Endometrium (tissue), 2 donors: ENCODE measurements at regions not wholly inside any gene's neighbourhood (a gene's known extent, or its start where the extent isn't known, plus 50 kb on each side); places are given as distances from the start of the nearest gene placed in this dataset.
"Not testable (repeated sequence)": the region's sequence is repeated elsewhere in the genome, so short reads cannot be mapped to it uniquely, and the experiment has no call there.

Source experiments
- FAIRE-seq: peaks from 2 replicates; lab custom pipeline; 2012; peaks lifted over from hg19 to GRCh38; lab: Jason Lieb, UNC
- donor health status: control.
- donor health status: control.

DNA sequence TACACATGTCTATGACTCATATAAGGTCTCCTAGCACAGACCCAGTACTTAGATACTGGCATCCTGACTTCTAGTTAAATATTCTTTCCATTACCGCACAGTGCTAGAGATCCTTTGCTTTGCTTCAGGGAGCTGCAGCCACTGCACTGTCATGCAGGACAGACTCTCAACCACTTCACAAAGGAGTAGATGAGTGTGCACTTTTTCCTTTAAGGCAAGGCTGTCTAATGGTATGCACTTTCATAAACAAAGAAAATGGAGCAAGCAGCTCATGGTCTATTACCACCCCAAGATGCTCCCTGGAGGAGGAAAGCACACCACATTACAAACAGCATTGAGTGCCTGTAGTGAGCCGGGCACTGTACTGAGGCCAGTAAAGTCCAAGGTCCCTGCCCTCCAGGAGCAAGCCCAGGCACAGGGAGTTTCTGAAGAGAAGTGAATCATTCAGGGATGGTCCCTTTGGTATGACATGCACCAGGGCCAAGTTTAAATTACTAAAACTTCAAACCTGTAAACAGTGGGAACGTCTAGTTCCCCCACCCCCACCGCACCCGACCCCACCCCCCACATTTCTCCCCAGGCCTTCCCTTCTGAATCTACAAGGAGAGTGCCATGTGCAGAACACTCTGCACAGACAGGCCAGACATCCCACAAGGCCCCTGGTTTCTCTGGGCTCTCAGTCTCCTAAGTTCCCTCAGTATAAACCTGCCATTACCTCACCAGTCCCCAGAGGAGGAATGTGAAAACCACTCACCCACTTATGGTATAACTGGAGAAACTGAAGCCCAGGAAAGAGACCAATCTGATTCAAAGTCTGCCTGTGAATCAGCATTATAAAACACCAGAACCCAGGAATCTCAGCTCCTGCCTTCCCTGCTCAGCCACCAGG is 107.8 kb upstream of the BCL6 start:
- FAIRE-seq = no peak

DNA sequence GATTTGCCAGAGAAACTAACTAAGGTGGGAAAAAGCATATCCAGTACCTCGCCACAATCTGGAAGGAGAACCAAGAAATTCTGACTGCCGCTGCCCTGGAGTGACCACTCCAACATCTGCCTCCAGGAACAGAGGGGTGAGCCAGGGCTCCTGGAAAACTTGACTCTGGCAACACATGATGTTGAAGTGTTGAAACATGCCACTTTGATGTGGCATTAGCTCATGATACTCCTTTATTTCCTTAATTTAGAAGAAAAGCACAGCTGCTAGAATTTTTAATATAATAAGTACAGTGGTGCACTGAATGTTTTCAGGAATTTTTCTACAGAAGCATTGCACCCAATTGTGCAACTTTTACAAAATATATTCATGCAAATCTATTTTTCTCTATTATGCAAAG is 109.9 kb upstream of the BCL6 start:
- no peak for FAIRE-seq

- FAIRE-seq = no peak
These were observed 111.3 kb upstream of the BCL6 start for GRCh38 chr3:187856555-187856954.

GRCh38 chr3:187858041-187858440 is 112.8 kb upstream of the BCL6 start:
- no peak for FAIRE-seq

- no peak for FAIRE-seq
These were observed 113.4 kb upstream of the BCL6 start for GRCh38 chr3:187858711-187859110.

DNA sequence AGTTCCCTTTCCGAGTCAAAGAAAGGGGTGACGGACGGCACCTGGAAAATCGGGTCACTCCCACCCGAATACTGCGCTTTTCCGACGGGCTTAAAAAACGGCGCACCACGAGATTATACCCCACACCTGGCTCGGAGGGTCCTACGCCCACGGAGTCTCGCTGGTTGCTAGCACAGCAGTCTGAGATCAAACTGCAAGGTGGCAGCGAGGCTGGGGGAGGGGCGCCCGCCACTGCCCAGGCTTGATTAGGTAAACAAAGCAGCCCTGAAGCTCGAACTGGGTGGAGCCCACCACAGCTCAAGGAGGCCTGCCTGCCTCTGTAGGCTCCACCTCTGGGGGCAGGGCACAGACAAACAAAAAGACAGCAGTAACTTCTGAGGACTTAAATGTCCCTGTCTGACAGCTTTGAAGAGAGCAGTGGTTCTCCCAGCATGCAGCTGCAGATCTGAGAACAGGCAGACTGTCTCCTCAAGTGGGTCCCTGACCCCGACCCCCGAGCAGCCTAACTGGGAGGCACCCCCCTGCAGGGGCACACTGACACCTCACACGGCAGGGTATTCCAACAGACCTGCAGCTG is 117.5 kb upstream of the BCL6 start:
- FAIRE-seq = not testable (repeated sequence)

- no peak for FAIRE-seq
These were observed 125.3 kb upstream of the BCL6 start for GRCh38 chr3:187870360-187871203.

GRCh38 chr3:187871204-187871591 is 125.9 kb upstream of the BCL6 start:
- no peak for FAIRE-seq

- no peak for FAIRE-seq
These were observed 126.6 kb upstream of the BCL6 start for GRCh38 chr3:187871848-187872247.

DNA sequence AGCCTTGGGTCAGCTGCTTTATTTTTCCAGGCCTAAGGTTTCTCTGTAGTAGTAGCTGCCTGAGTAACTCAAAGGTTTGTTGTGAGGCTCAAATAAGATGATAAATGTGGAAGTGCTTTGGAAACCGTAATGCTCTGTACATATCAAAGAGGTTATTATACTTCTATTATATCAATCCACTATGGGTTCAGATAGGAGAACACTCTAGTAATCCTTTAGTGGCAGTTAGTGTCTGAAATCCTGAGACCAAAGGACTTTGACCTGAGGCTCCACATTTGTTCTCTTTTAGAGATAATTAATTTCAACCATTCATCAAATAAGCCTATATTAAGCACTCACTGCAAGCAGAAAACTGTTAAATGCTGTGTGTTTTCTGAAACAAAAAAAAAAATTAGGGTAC is 128.6 kb upstream of the BCL6 start:
- FAIRE-seq = no peak

- FAIRE-seq = no peak
These were observed 130.6 kb upstream of the BCL6 start for GRCh38 chr3:187875863-187876262.

GRCh38 chr3:187878772-187879518 is 133.7 kb upstream of the BCL6 start:
- FAIRE-seq = no peak

GRCh38 chr3:187880441-187880840 is 135.2 kb upstream of the BCL6 start:
- no peak for FAIRE-seq

DNA sequence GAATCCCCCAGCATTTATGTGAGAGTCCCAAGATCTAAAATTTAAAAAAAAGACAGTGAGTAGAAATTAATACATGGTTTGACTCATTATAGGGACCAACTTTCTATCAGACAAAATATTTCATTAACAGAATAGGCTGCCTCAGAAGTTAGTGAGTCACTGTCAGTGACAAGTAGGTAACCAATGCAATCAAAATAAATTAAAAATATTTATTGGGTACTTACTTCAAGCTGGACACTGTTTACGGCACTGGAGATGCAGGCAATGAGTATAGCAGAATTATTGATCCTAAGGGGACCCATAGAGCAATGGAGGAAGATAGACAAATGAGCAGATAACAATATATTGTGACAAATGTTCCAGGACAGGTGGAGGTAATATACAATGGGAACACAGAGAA is 135.6 kb upstream of the BCL6 start:
- FAIRE-seq = no peak

GRCh38 chr3:187888701-187889100 is 143.4 kb upstream of the BCL6 start:
- no peak for FAIRE-seq

GRCh38 chr3:187889106-187889505 is 143.8 kb upstream of the BCL6 start:
- FAIRE-seq = no peak

DNA sequence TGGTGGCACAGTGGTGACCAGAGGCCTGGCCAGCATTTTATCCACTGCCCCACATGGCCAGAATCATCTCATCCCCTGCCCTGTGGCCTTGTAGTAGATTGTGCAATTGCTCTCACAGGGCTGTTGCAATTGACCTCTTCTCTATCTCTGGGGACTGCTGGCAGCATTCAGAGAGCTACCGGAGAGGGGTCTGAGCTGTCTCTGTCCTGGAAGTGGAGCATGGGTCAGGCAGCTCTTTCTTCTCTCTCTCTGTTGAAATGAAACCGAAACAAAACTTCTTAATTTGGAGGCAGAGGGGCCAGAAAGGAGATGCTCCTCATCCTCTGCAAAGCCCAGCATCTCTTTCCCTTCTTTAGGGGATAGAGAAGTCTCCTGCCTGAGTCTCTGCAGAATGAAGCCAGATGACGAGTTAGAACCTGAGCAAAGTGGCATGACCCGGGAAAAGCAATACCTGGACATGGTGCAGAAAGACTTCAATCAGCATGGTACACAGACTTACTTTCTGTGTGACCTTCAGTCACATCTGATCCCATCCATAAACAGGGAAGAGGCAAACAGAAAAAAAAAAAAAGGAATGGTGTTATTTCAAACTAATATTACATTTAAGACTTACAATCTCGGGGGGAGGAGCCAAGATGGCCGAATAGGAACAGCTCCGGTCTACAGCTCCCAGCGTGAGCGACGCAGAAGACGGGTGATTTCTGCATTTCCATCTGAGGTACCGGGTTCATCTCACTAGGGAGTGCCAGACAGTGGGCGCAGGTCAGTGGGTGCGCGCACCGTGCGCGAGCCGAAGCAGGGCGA is 144.5 kb upstream of the BCL6 start:
- FAIRE-seq = no peak

GRCh38 chr3:187890405-187890752 is 145.1 kb upstream of the BCL6 start:
- not testable (repeated sequence) for FAIRE-seq

DNA sequence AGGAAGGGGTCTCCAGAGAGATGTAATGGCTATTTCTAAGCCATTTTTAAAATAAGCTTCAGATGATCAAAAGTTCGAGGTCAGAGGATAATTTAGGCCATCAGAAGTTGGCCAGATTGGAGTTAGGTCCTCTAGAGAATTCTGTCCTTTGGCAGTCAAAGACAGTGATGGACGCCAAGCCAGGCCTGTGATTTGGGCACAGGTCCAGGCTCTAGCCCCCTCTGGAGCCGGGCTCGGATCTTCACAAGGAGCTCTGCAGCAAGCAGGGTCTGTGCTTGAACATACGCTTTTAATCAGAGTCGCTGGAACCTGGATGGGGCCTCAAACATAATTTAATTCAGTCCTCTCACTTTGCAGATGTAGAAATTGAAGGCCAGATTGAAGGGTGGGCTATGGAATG is 151.4 kb upstream of the BCL6 start:
- no peak for FAIRE-seq

DNA sequence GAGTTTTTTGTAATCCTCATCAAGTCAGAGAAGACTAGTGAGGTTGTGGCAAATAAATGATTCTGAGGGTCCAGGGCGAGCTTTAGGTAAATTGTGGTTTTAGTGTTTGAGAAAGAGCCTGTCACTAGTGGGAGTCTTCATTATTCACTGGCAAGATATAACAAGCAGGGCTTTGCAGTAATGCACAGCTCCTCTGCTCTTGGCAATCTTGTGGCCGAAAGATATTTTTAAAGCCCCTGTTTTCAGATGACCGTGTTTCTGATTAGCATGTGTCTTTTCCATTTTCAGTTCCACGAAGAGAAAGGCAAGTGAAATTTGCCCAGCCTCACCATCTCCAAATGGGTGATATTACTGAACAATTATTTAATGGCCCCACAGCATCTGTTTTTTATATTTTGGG is 154.0 kb upstream of the BCL6 start:
- no peak for FAIRE-seq

- no peak for FAIRE-seq
These were observed 155.9 kb upstream of the BCL6 start for GRCh38 chr3:187900993-187901755.
